Stimulated activated naive CD8-positive, alpha-beta T cell treated with anti-CD3 and anti-CD28 coated beads, Interleukin-15, amount 100 ng/mL, for 72 hours (primary cell): ENCODE measurements at regions not wholly inside any gene's neighbourhood (a gene's known extent, or its start where the extent isn't known, plus 50 kb on each side); places are given as distances from the start of the nearest gene placed in this dataset.
"Not testable (repeated sequence)": the region's sequence is repeated elsewhere in the genome, so short reads cannot be mapped to it uniquely, and the experiment has no call there.

Experiments used
- ATAC-seq: fragments of 150-1000 bp; cut with Tn5 transposase; 2 replicates; pipeline ENCODE4 v1.10.0; 2021; ENCODE audit warnings: mild to moderate bottlenecking, moderate library complexity
- DNase-seq, 2 donors: peaks; one replicate each; pipeline ENCODE4 v3.0.0; 2021 to 2022
- H3K27ac Mint-ChIP-seq, 2 donors: one replicate each; pipeline ENCODE4 v1.8.0; 2022; ENCODE audit warnings: mild to moderate bottlenecking in 2 of 2, mixed read lengths in 2 of 2, moderate library complexity in 2 of 2
- H3K27me3 Mint-ChIP-seq: one replicate; pipeline ENCODE4 v1.8.0; 2022; ENCODE audit warnings: mixed read lengths
- H3K4me1 Mint-ChIP-seq: one replicate; pipeline ENCODE4 v1.8.0; 2022; ENCODE audit warnings: mild to moderate bottlenecking, mixed read lengths
- H3K4me3 Mint-ChIP-seq, 2 donors: one replicate each; pipeline ENCODE4 v1.8.0; 2022; ENCODE audit warnings: mild to moderate bottlenecking in 2 of 2, mixed read lengths in 2 of 2, moderate library complexity in 1 of 2
- H3K9me3 Mint-ChIP-seq, 2 donors: one replicate each; pipeline ENCODE4 v1.8.0; 2022; ENCODE audit warnings: mixed read lengths in 2 of 2

- no peaks in the 10 kb centered on the region for H3K27me3 Mint-ChIP-seq
- ATAC-seq (no peak), DNase-seq (no peak)
- peaks cover 0 to 6% of the 10 kb centered on the region in 2 donors for H3K9me3 Mint-ChIP-seq
- no peak overlapping the region for H3K27ac Mint-ChIP-seq
- H3K4me1 Mint-ChIP-seq, result no peaks in the 10 kb centered on the region
- no peak overlapping the region for H3K4me3 Mint-ChIP-seq
These were observed 284.3 kb downstream of the LIG4 start for GRCh38 chr13:107931056-107931455.

- DNase-seq (no peak), ATAC-seq (no peak)
- Mint-ChIP-seq H3K27me3 (no peaks in the 10 kb centered on the region), H3K4me3 (no peak overlapping the region), H3K27ac (no peak overlapping the region), H3K4me1 (no peaks in the 10 kb centered on the region), H3K9me3 (peaks cover 0 to 6% of the 10 kb centered on the region in 2 donors)
These were observed 286.6 kb downstream of the LIG4 start for GRCh38 chr13:107928762-107929161.

- H3K4me1 Mint-ChIP-seq, result no peaks in the 10 kb centered on the region
- DNase-seq, result no peak
- H3K27ac Mint-ChIP-seq, result no peak overlapping the region
- H3K4me3 Mint-ChIP-seq, result no peak overlapping the region
- H3K27me3 Mint-ChIP-seq, result no peaks in the 10 kb centered on the region
- no peak for ATAC-seq
- H3K9me3 Mint-ChIP-seq, result peaks cover 0 to 6% of the 10 kb centered on the region in 2 donors
These were observed 287.8 kb downstream of the LIG4 start for GRCh38 chr13:107927557-107927956.

GRCh38 chr13:107926515-107926914 is 288.8 kb downstream of the LIG4 start:
- not testable (repeated sequence) for H3K9me3 Mint-ChIP-seq, H3K4me3 Mint-ChIP-seq, DNase-seq, ATAC-seq, H3K27ac Mint-ChIP-seq, H3K27me3 Mint-ChIP-seq, H3K4me1 Mint-ChIP-seq

- DNase-seq, H3K4me3 Mint-ChIP-seq, H3K27ac Mint-ChIP-seq, ATAC-seq, H3K27me3 Mint-ChIP-seq, H3K4me1 Mint-ChIP-seq: not testable (repeated sequence)
- peaks cover 7 to 12% of the 10 kb centered on the region in 2 donors for H3K9me3 Mint-ChIP-seq
These were observed 298.4 kb downstream of the LIG4 start for GRCh38 chr13:107916902-107917301.

- H3K9me3 Mint-ChIP-seq, result peaks cover 7 to 9% of the 10 kb centered on the region in 2 donors
- no peaks in the 10 kb centered on the region for H3K27me3 Mint-ChIP-seq
- no peaks in the 10 kb centered on the region for H3K4me1 Mint-ChIP-seq
- H3K27ac Mint-ChIP-seq, result no peak overlapping the region
- ATAC-seq (no peak), DNase-seq (no peak)
- no peak overlapping the region for H3K4me3 Mint-ChIP-seq
These were observed 302.6 kb downstream of the LIG4 start for GRCh38 chr13:107912745-107913144.

- Mint-ChIP-seq H3K4me3 (no peak overlapping the region), H3K9me3 (no peaks in the 10 kb centered on the region), H3K27me3 (no peaks in the 10 kb centered on the region), H3K4me1 (no peaks in the 10 kb centered on the region), H3K27ac (no peak overlapping the region)
- DNase-seq, result no peak
- no peak for ATAC-seq
These were observed 308.1 kb downstream of the LIG4 start for GRCh38 chr13:107907065-107907805.

GRCh38 chr13:107906131-107906530 is 309.2 kb downstream of the LIG4 start:
- Mint-ChIP-seq H3K4me1 (no peaks in the 10 kb centered on the region), H3K4me3 (no peak overlapping the region), H3K27me3 (no peaks in the 10 kb centered on the region), H3K9me3 (no peaks in the 10 kb centered on the region), H3K27ac (no peak overlapping the region)
- ATAC-seq (no peak), DNase-seq (no peak)

- Mint-ChIP-seq H3K27ac (no peak overlapping the region), H3K4me1 (no peaks in the 10 kb centered on the region), H3K4me3 (no peak overlapping the region), H3K27me3 (no peaks in the 10 kb centered on the region), H3K9me3 (peaks cover 0 to 4% of the 10 kb centered on the region in 2 donors)
- DNase-seq (no peak), ATAC-seq (no peak)
These were observed 313.3 kb downstream of the LIG4 start for GRCh38 chr13:107901996-107902562.

GRCh38 chr13:107901230-107901629 is 314.1 kb downstream of the LIG4 start:
- Mint-ChIP-seq H3K9me3 (peaks cover 0 to 4% of the 10 kb centered on the region in 2 donors), H3K27me3 (no peaks in the 10 kb centered on the region), H3K4me1 (no peaks in the 10 kb centered on the region), H3K4me3 (no peak overlapping the region), H3K27ac (no peak overlapping the region)
- ATAC-seq (no peak), DNase-seq (no peak)

- Mint-ChIP-seq H3K4me1 (no peaks in the 10 kb centered on the region), H3K4me3 (no peak overlapping the region), H3K27ac (no peak overlapping the region), H3K9me3 (peaks cover 0 to 4% of the 10 kb centered on the region in 2 donors), H3K27me3 (no peaks in the 10 kb centered on the region)
- DNase-seq, result no peak
- no peak for ATAC-seq
These were observed 314.6 kb downstream of the LIG4 start for GRCh38 chr13:107900775-107901174.

GRCh38 chr13:107886118-107886517 is 329.2 kb downstream of the LIG4 start:
- H3K9me3 Mint-ChIP-seq, result peaks cover 6 to 18% of the 10 kb centered on the region in 2 donors
- H3K4me3 Mint-ChIP-seq, result no peak overlapping the region
- ATAC-seq, result no peak
- H3K27ac Mint-ChIP-seq, result no peak overlapping the region
- no peaks in the 10 kb centered on the region for H3K27me3 Mint-ChIP-seq
- H3K4me1 Mint-ChIP-seq, result no peaks in the 10 kb centered on the region
- DNase-seq, result no peak

- ATAC-seq (no peak), DNase-seq (no peak)
- Mint-ChIP-seq H3K27me3 (no peaks in the 10 kb centered on the region), H3K9me3 (peaks cover 16 to 25% of the 10 kb centered on the region in 2 donors), H3K4me3 (no peak overlapping the region), H3K4me1 (no peaks in the 10 kb centered on the region), H3K27ac (no peak overlapping the region)
These were observed 330.8 kb downstream of the LIG4 start for GRCh38 chr13:107884564-107884963.

- ATAC-seq (no peak), DNase-seq (no peak)
- H3K4me1 Mint-ChIP-seq, result no peaks in the 10 kb centered on the region
- no peaks in the 10 kb centered on the region for H3K27me3 Mint-ChIP-seq
- H3K27ac Mint-ChIP-seq, result no peak overlapping the region
- H3K4me3 Mint-ChIP-seq, result no peak overlapping the region
- H3K9me3 Mint-ChIP-seq, result peaks cover 20 to 21% of the 10 kb centered on the region in 2 donors
These were observed 331.7 kb downstream of the LIG4 start for GRCh38 chr13:107883561-107884175.

- H3K4me3 Mint-ChIP-seq, result no peak overlapping the region
- H3K4me1 Mint-ChIP-seq, result no peaks in the 10 kb centered on the region
- no peak for ATAC-seq
- no peak overlapping the region for H3K27ac Mint-ChIP-seq
- no peak for DNase-seq
- peaks cover 15% of the 10 kb centered on the region in 2 donors for H3K9me3 Mint-ChIP-seq
- H3K27me3 Mint-ChIP-seq, result no peaks in the 10 kb centered on the region
These were observed 332.4 kb downstream of the LIG4 start for GRCh38 chr13:107882708-107883560.
